ENCODE measurements at regions not wholly inside any gene's neighbourhood (a gene's known extent, or its start where the extent isn't known, plus 50 kb on each side); places are given as distances from the start of the nearest gene placed in this dataset.

GRCh38 chr5:101393795-101394450 lies 490.8 kb upstream of the ST8SIA4 start:
- H3K4me3 ChIP-seq: no peak overlapping the region
- no peaks in the 10 kb centered on the region for H3K27me3 ChIP-seq
- peaks cover 0 to 5% (median 0%) of the 10 kb centered on the region in 4 donors for H3K4me1 ChIP-seq
- TF ChIP-seq CTCF (IDR thresholded peaks at IDR 0.05): no peak
- no peak for TF ChIP-seq EP300 (IDR thresholded peaks at IDR 0.05)
- no peak for TF ChIP-seq POLR2A (IDR thresholded peaks at IDR 0.05)
- WGBS, 2 donors: 62 to 69% methylated on average over 5 of the region's 5 CpGs
- no peak for DNase-seq (ENCODE audit: low spot score in 2 of 2)
- no peaks in the 10 kb centered on the region for H3K9me3 ChIP-seq
- no peak overlapping the region for H3K27ac ChIP-seq
- no peaks in the 10 kb centered on the region for H3K36me3 ChIP-seq

GRCh38 chr5:101390151-101390908 lies 487.2 kb upstream of the ST8SIA4 start:
- 17% methylated on average over 4 of the region's 4 CpGs for whole genome bisulfite sequencing, 2 donors

GRCh38 chr5:101385276-101385675 lies 482.2 kb upstream of the ST8SIA4 start:
- Histone ChIP-seq H3K36me3 (no peaks in the 10 kb centered on the region), H3K9me3 (no peaks in the 10 kb centered on the region), H3K4me3 (no peak overlapping the region), H3K27me3 (no peaks in the 10 kb centered on the region), H3K27ac (no peak overlapping the region), H3K4me1 (peaks cover 0 to 2% (median 0%) of the 10 kb centered on the region in 4 donors)
- 94 to 100% methylated on average over 1 of the region's 1 CpG for WGBS, 2 donors
- DNase-seq (ENCODE audit: low spot score in 2 of 2): no peak
- TF ChIP-seq CTCF (IDR thresholded peaks at IDR 0.05) (no peak), EP300 (IDR thresholded peaks at IDR 0.05) (no peak), POLR2A (IDR thresholded peaks at IDR 0.05) (no peak)

More at GRCh38 chr5:101390151-101390908, 487.2 kb upstream of the ST8SIA4 start:
- peaks cover 0 to 5% (median 0%) of the 10 kb centered on the region in 4 donors for H3K4me1 ChIP-seq
- H3K9me3 ChIP-seq: no peaks in the 10 kb centered on the region
- H3K4me3 ChIP-seq: no peak overlapping the region
- TF ChIP-seq POLR2A (IDR thresholded peaks at IDR 0.05): no peak
- peak; percentile 38 to 66 (median 48) for TF ChIP-seq CTCF (IDR thresholded peaks at IDR 0.05)
- no peaks in the 10 kb centered on the region for H3K36me3 ChIP-seq
- no peak overlapping the region for H3K27ac ChIP-seq
- no peaks in the 10 kb centered on the region for H3K27me3 ChIP-seq
- DNase-seq (ENCODE audit: low spot score in 2 of 2): peak in 1 of 2 donors; percentile 41

- Histone ChIP-seq H3K9me3 (no peaks in the 10 kb centered on the region), H3K4me1 (no peaks in the 10 kb centered on the region), H3K36me3 (no peaks in the 10 kb centered on the region), H3K27me3 (no peaks in the 10 kb centered on the region), H3K27ac (no peak overlapping the region), H3K4me3 (peak overlapping the region in 1 of 4 donors; percentile 34)
- no peak for DNase-seq (ENCODE audit: low spot score in 2 of 2)
- TF ChIP-seq EP300 (IDR thresholded peaks at IDR 0.05): no peak
- TF ChIP-seq CTCF (IDR thresholded peaks at IDR 0.05): no peak
- TF ChIP-seq POLR2A (IDR thresholded peaks at IDR 0.05): no peak
- 31 to 32% methylated on average over 8 of the region's 8 CpGs for WGBS, 2 donors
Observed at GRCh38 chr5:101370181-101370580, 467.1 kb upstream of the ST8SIA4 start.

GRCh38 chr5:101364469-101364868 lies 461.4 kb upstream of the ST8SIA4 start:
- DNase-seq (ENCODE audit: low spot score in 2 of 2): peak in 1 of 2 donors; percentile 8
- H3K9me3 ChIP-seq: no peaks in the 10 kb centered on the region
- no peak for TF ChIP-seq EP300 (IDR thresholded peaks at IDR 0.05)
- no peak overlapping the region for H3K4me3 ChIP-seq
- H3K36me3 ChIP-seq: no peaks in the 10 kb centered on the region
- no peaks in the 10 kb centered on the region for H3K4me1 ChIP-seq
- no peaks in the 10 kb centered on the region for H3K27me3 ChIP-seq
- no peak overlapping the region for H3K27ac ChIP-seq
- WGBS, 2 donors: 31 to 32% methylated on average over 4 of the region's 4 CpGs
